Transverse colon (tissue), 3 donors: ENCODE measurements at regions not wholly inside any gene's neighbourhood (a gene's known extent, or its start where the extent isn't known, plus 50 kb on each side); places are given as distances from the start of the nearest gene placed in this dataset.

Experiments
- POLR2A ChIP-seq: fragments of 450-650 bp; IDR thresholded peaks from one replicate; pipeline ENCODE4 v1.6.1; 2016; ENCODE audit warnings: antibody characterized with exemption, mild to moderate bottlenecking, moderate library complexity
- TF ChIP-seq, protein P1 (sequence below), 5 experiments: fragments of 200-600 bp in 3 of 5; fragments of 450-650 bp in 2 of 5; sonication (generic) in 3 of 5; IDR thresholded peaks; 1 replicate in 2 of 5; 2 replicates in 3 of 5; pipeline ENCODE4 v1.5.1; 2016 to 2017; ENCODE audit warnings: antibody characterized with exemption in 5 of 5, inconsistent platforms in 3 of 5, mild to moderate bottlenecking in 2 of 5, moderate library complexity in 1 of 5

DNA sequence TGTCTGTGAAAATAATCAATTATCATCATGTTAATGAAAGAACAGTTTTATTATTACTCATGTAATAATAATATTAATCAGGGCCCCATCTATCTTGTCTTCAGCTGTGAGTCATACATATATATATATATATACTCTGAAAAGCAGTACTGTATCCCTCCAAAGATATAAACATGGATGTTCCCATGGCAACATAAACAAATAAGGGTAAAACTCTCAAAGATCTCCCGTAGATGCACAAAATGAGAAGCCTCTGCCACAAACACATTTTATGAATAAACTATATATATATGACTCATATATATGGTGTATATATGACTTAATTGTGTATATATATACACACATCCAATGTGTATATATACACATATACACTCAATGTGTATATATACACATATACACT lies 163.8 kb upstream of the ARHGEF26 start:
- TF ChIP-seq, protein P1, sequence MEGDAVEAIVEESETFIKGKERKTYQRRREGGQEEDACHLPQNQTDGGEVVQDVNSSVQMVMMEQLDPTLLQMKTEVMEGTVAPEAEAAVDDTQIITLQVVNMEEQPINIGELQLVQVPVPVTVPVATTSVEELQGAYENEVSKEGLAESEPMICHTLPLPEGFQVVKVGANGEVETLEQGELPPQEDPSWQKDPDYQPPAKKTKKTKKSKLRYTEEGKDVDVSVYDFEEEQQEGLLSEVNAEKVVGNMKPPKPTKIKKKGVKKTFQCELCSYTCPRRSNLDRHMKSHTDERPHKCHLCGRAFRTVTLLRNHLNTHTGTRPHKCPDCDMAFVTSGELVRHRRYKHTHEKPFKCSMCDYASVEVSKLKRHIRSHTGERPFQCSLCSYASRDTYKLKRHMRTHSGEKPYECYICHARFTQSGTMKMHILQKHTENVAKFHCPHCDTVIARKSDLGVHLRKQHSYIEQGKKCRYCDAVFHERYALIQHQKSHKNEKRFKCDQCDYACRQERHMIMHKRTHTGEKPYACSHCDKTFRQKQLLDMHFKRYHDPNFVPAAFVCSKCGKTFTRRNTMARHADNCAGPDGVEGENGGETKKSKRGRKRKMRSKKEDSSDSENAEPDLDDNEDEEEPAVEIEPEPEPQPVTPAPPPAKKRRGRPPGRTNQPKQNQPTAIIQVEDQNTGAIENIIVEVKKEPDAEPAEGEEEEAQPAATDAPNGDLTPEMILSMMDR (IDR thresholded peaks at IDR 0.05): no peak
- TF ChIP-seq POLR2A: no peak
